ENCODE measurements at regions not wholly inside any gene's neighbourhood (a gene's known extent, or its start where the extent isn't known, plus 50 kb on each side); places are given as distances from the start of the nearest gene placed in this dataset.

DNA sequence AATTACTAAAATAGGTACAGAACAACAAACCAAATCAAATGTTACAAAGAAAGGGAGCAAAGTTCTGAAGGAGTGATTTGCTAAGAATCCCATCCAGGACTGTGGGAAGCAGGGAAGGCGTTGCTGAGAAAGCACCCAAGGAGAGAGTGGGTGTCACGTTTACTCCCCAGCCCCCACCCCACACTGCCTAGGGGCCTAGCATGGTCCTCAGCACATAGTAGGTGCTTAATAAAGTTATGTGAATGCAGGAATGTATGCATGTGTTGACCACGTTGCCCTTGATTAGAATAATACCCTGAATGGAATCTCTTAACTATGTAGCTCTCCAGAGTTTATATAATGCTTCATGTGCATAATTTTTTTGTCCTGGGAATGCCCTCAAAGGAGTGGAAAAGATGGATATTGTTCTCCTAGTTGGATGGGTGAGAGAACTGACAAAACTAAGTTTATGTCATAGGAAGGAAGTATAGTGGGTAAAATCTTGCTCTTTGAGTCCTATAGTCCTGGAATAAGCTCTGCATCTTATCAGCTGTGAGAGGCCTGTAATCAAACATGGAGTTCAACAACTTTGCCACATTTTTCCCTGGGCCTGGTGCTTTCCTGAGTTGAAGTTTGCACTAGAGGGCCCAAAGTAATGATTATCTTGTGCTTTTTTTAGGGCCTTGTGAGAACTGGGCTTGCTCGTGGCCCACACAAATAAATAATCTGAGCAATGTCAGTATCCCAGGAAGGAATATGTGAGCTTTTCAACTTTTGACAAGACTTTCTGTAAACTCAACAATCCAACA is 53.8 kb upstream of the LMO2 start:
- Histone ChIP-seq H3K14ac (ENCODE audit: low read length) (no peak overlapping the region), H2AFZ (ENCODE audit: low read length) (no peak overlapping the region), H3K36me3 (replicated peaks in 1 of 2; ENCODE audit: control insufficient read depth in 2 of 2, insufficient read depth in 2 of 2, low read length in 2 of 2) (no peaks in the 10 kb centered on the region), H3K23ac (ENCODE audit: low read depth, low read length, poor library complexity) (no peak overlapping the region), H3K4ac (ENCODE audit: low read length) (no peak overlapping the region), H3K4me2 (ENCODE audit: insufficient read depth, low read length, poor library complexity, severe bottlenecking) (no peak overlapping the region), H2BK120ac (ENCODE audit: low read depth, low read length) (no peak overlapping the region), H3K18ac (ENCODE audit: low read length) (no peak overlapping the region), H2BK5ac (ENCODE audit: low read length) (no peak overlapping the region), H4K8ac (ENCODE audit: low read depth, low read length) (no peak overlapping the region), H2BK15ac (ENCODE audit: low read length) (no peak overlapping the region), H3K27me3 (ENCODE audit: control insufficient read depth in 3 of 3, insufficient read depth in 3 of 3, low read depth in 1 of 3, low read length in 3 of 3) (no peaks in the 10 kb centered on the region), H4K91ac (ENCODE audit: low read depth, low read length, poor library complexity) (no peak overlapping the region), H2AK5ac (ENCODE audit: low read depth, low read length) (no peak overlapping the region), H3K27ac (replicated peaks; ENCODE audit: low read length) (no peak overlapping the region), H3K9ac (ENCODE audit: low read depth, low read length, poor library complexity) (no peak overlapping the region), H3K4me1 (ENCODE audit: control insufficient read depth in 2 of 2, insufficient read depth in 1 of 2, low read depth in 1 of 2, low read length in 2 of 2) (no peaks in the 10 kb centered on the region), H3K9me3 (replicated peaks in 1 of 2; ENCODE audit: control insufficient read depth in 2 of 2, insufficient read depth in 1 of 2, low read depth in 1 of 2, low read length in 2 of 2) (no peaks in the 10 kb centered on the region), H3K79me1 (ENCODE audit: low read depth, low read length) (no peaks in the 10 kb centered on the region), H3K4me3 (ENCODE audit: low read length in 2 of 2) (no peak overlapping the region), H2BK12ac (ENCODE audit: low read length) (no peak overlapping the region)
- WGBS, 2 donors (ENCODE audit: extremely low coverage in 2 of 2, insufficient read length in 2 of 2, insufficient replicate concordance in 1 of 2): no CpG with 5 or more reads among the region's 4 CpGs
- no peak for DNase-seq (ENCODE audit: low spot score)

- H3K36me3 ChIP-seq (replicated peaks in 1 of 2; ENCODE audit: control insufficient read depth in 2 of 2, insufficient read depth in 2 of 2, low read length in 2 of 2): no peaks in the 10 kb centered on the region
- no peak overlapping the region for H2AK5ac ChIP-seq (ENCODE audit: low read depth, low read length)
- H3K14ac ChIP-seq (ENCODE audit: low read length): no peak overlapping the region
- H3K9me3 ChIP-seq (replicated peaks in 1 of 2; ENCODE audit: control insufficient read depth in 2 of 2, insufficient read depth in 1 of 2, low read depth in 1 of 2, low read length in 2 of 2): no peaks in the 10 kb centered on the region
- no peak overlapping the region for H4K91ac ChIP-seq (ENCODE audit: low read depth, low read length, poor library complexity)
- no peak overlapping the region for H3K27ac ChIP-seq (replicated peaks; ENCODE audit: low read length)
- no peak overlapping the region for H2BK12ac ChIP-seq (ENCODE audit: low read length)
- no peak overlapping the region for H2BK5ac ChIP-seq (ENCODE audit: low read length)
- no peak overlapping the region for H4K8ac ChIP-seq (ENCODE audit: low read depth, low read length)
- H2BK120ac ChIP-seq (ENCODE audit: low read depth, low read length): no peak overlapping the region
- no peak overlapping the region for H3K9ac ChIP-seq (ENCODE audit: low read depth, low read length, poor library complexity)
- H3K23ac ChIP-seq (ENCODE audit: low read depth, low read length, poor library complexity): no peak overlapping the region
- no peaks in the 10 kb centered on the region for H3K79me1 ChIP-seq (ENCODE audit: low read depth, low read length)
- no peak for DNase-seq (ENCODE audit: low spot score)
- WGBS, 2 donors (ENCODE audit: extremely low coverage in 2 of 2, insufficient read length in 2 of 2, insufficient replicate concordance in 1 of 2): no CpG with 5 or more reads among the region's 6 CpGs
- no peak overlapping the region for H3K4me2 ChIP-seq (ENCODE audit: insufficient read depth, low read length, poor library complexity, severe bottlenecking)
- H2AFZ ChIP-seq (ENCODE audit: low read length): no peak overlapping the region
- no peak overlapping the region for H3K4ac ChIP-seq (ENCODE audit: low read length)
- no peak overlapping the region for H2BK15ac ChIP-seq (ENCODE audit: low read length)
- no peak overlapping the region for H3K18ac ChIP-seq (ENCODE audit: low read length)
- no peaks in the 10 kb centered on the region for H3K4me1 ChIP-seq (ENCODE audit: control insufficient read depth in 2 of 2, insufficient read depth in 1 of 2, low read depth in 1 of 2, low read length in 2 of 2)
- H3K4me3 ChIP-seq (ENCODE audit: low read length in 2 of 2): no peak overlapping the region
- no peaks in the 10 kb centered on the region for H3K27me3 ChIP-seq (ENCODE audit: control insufficient read depth in 3 of 3, insufficient read depth in 3 of 3, low read depth in 1 of 3, low read length in 3 of 3)
These were observed 53.0 kb upstream of the LMO2 start for GRCh38 chr11:33944693-33945424.

- Histone ChIP-seq H3K27ac (replicated peaks; ENCODE audit: low read length) (no peak overlapping the region), H2AFZ (ENCODE audit: low read length) (no peak overlapping the region), H3K18ac (ENCODE audit: low read length) (no peak overlapping the region), H3K79me1 (ENCODE audit: low read depth, low read length) (no peaks in the 10 kb centered on the region), H4K8ac (ENCODE audit: low read depth, low read length) (no peak overlapping the region), H3K9me3 (replicated peaks in 1 of 2; ENCODE audit: control insufficient read depth in 2 of 2, insufficient read depth in 1 of 2, low read depth in 1 of 2, low read length in 2 of 2) (no peaks in the 10 kb centered on the region), H3K4ac (ENCODE audit: low read length) (no peak overlapping the region), H3K4me2 (ENCODE audit: insufficient read depth, low read length, poor library complexity, severe bottlenecking) (no peak overlapping the region), H2BK12ac (ENCODE audit: low read length) (no peak overlapping the region), H3K4me3 (ENCODE audit: low read length in 2 of 2) (no peak overlapping the region), H2BK15ac (ENCODE audit: low read length) (no peak overlapping the region), H3K9ac (ENCODE audit: low read depth, low read length, poor library complexity) (no peak overlapping the region), H2BK5ac (ENCODE audit: low read length) (no peak overlapping the region), H3K36me3 (replicated peaks in 1 of 2; ENCODE audit: control insufficient read depth in 2 of 2, insufficient read depth in 2 of 2, low read length in 2 of 2) (no peaks in the 10 kb centered on the region), H2AK5ac (ENCODE audit: low read depth, low read length) (no peak overlapping the region), H3K27me3 (ENCODE audit: control insufficient read depth in 3 of 3, insufficient read depth in 3 of 3, low read depth in 1 of 3, low read length in 3 of 3) (no peaks in the 10 kb centered on the region), H3K23ac (ENCODE audit: low read depth, low read length, poor library complexity) (no peak overlapping the region), H3K14ac (ENCODE audit: low read length) (no peak overlapping the region), H3K4me1 (ENCODE audit: control insufficient read depth in 2 of 2, insufficient read depth in 1 of 2, low read depth in 1 of 2, low read length in 2 of 2) (no peaks in the 10 kb centered on the region), H4K91ac (ENCODE audit: low read depth, low read length, poor library complexity) (no peak overlapping the region), H2BK120ac (ENCODE audit: low read depth, low read length) (no peak overlapping the region)
- no CpG with 5 or more reads among the region's 3 CpGs for WGBS, 2 donors (ENCODE audit: extremely low coverage in 2 of 2, insufficient read length in 2 of 2, insufficient replicate concordance in 1 of 2)
- DNase-seq (ENCODE audit: low spot score): no peak
These were observed 52.4 kb upstream of the LMO2 start for GRCh38 chr11:33944345-33944692.

GRCh38 chr11:33942954-33943353 is 51.1 kb upstream of the LMO2 start:
- H3K4me2 ChIP-seq (ENCODE audit: insufficient read depth, low read length, poor library complexity, severe bottlenecking): no peak overlapping the region
- no peak overlapping the region for H3K9ac ChIP-seq (ENCODE audit: low read depth, low read length, poor library complexity)
- H2BK5ac ChIP-seq (ENCODE audit: low read length): no peak overlapping the region
- no CpG with 5 or more reads among the region's 4 CpGs for WGBS, 2 donors (ENCODE audit: extremely low coverage in 2 of 2, insufficient read length in 2 of 2, insufficient replicate concordance in 1 of 2)
- H3K27ac ChIP-seq (replicated peaks; ENCODE audit: low read length): no peak overlapping the region
- no peak overlapping the region for H2BK12ac ChIP-seq (ENCODE audit: low read length)
- H3K4me3 ChIP-seq (ENCODE audit: low read length in 2 of 2): no peak overlapping the region
- DNase-seq (ENCODE audit: low spot score): no peak
- no peak overlapping the region for H3K14ac ChIP-seq (ENCODE audit: low read length)
- H3K18ac ChIP-seq (ENCODE audit: low read length): no peak overlapping the region
- H2AK5ac ChIP-seq (ENCODE audit: low read depth, low read length): no peak overlapping the region
- no peak overlapping the region for H2BK120ac ChIP-seq (ENCODE audit: low read depth, low read length)
- no peak overlapping the region for H3K4ac ChIP-seq (ENCODE audit: low read length)
- no peaks in the 10 kb centered on the region for H3K4me1 ChIP-seq (ENCODE audit: control insufficient read depth in 2 of 2, insufficient read depth in 1 of 2, low read depth in 1 of 2, low read length in 2 of 2)
- H2BK15ac ChIP-seq (ENCODE audit: low read length): no peak overlapping the region
- H2AFZ ChIP-seq (ENCODE audit: low read length): no peak overlapping the region
- H3K79me1 ChIP-seq (ENCODE audit: low read depth, low read length): no peaks in the 10 kb centered on the region
- H4K91ac ChIP-seq (ENCODE audit: low read depth, low read length, poor library complexity): no peak overlapping the region
- peaks cover 0 to 10% (median 0%) of the 10 kb centered on the region in 3 experiments for H3K27me3 ChIP-seq (ENCODE audit: control insufficient read depth in 3 of 3, insufficient read depth in 3 of 3, low read depth in 1 of 3, low read length in 3 of 3)
- no peaks in the 10 kb centered on the region for H3K9me3 ChIP-seq (replicated peaks in 1 of 2; ENCODE audit: control insufficient read depth in 2 of 2, insufficient read depth in 1 of 2, low read depth in 1 of 2, low read length in 2 of 2)
- H3K23ac ChIP-seq (ENCODE audit: low read depth, low read length, poor library complexity): no peak overlapping the region
- no peak overlapping the region for H4K8ac ChIP-seq (ENCODE audit: low read depth, low read length)
- H3K36me3 ChIP-seq (replicated peaks in 1 of 2; ENCODE audit: control insufficient read depth in 2 of 2, insufficient read depth in 2 of 2, low read length in 2 of 2): no peaks in the 10 kb centered on the region
